Endothelial cell of umbilical vein (primary cell): ENCODE measurements at regions not wholly inside any gene's neighbourhood (a gene's known extent, or its start where the extent isn't known, plus 50 kb on each side); places are given as distances from the start of the nearest gene placed in this dataset.

Experiments
- BruUV-seq: library from RNA; stranded (reverse); fragments of 400-500 nt; replicated peaks from 2 replicates; lab custom pipeline; 2021; lab: Mats Ljungman, UMichigan
- CTCF ChIA-PET: fragments of 300-600, 350-600 bp; sonication (Branson Sonifier 250); formaldehyde crosslinking; loops from one replicate; lab custom pipeline; 2021; ENCODE audit warnings: antibody characterized with exemption, inconsistent platforms; lab: Charles Lee
- POLR2A ChIA-PET: fragments of 300-600, 350-600 bp; sonication (Branson Sonifier 250); formaldehyde crosslinking; loops from one replicate; lab custom pipeline; 2021; ENCODE audit warnings: antibody characterized with exemption, inconsistent platforms; lab: Charles Lee
- DNase-seq: peaks from one replicate; pipeline ENCODE4 v3.0.0-alpha.2; 2011; ENCODE audit warnings: low read depth, low spot score
- FAIRE-seq: peaks from 2 replicates; lab custom pipeline; 2011; peaks lifted over from hg19 to GRCh38; lab: Jason Lieb, UNC
- H2AFZ ChIP-seq: 2 replicates; pipeline ENCODE4 v1.6.0; 2012; ENCODE audit warnings: low read depth, low read length, control low read depth, inconsistent platforms
- H3K27ac ChIP-seq: 2 replicates; pipeline ENCODE4 v1.5.1; 2011; ENCODE audit warnings: low read depth, mild to moderate bottlenecking, control low read depth, low read length, moderate library complexity; ENCODE audit not compliant: insufficient read depth
- H3K27me3 ChIP-seq, 2 experiments: 2 replicates each; pipeline versions ENCODE4 v1.6.0 to v1.6.1; 2011; ENCODE audit warnings: low read length in 2 of 2, mixed read lengths in 1 of 2; ENCODE audit not compliant: control insufficient read depth in 2 of 2, insufficient read depth in 2 of 2
- H3K36me3 ChIP-seq, 2 experiments: 2 replicates in 1 of 2; 3 replicates in 1 of 2; pipeline ENCODE4 v1.5.1; 2011; ENCODE audit warnings: low read length in 2 of 2, mild to moderate bottlenecking in 1 of 2, moderate library complexity in 1 of 2; ENCODE audit not compliant: control insufficient read depth in 2 of 2, insufficient read depth in 2 of 2; ENCODE audit errors: extremely low read depth in 1 of 2
- H3K4me1 ChIP-seq: 3 replicates; pipeline ENCODE4 v1.5.1; 2011; ENCODE audit warnings: mild to moderate bottlenecking, low read length; ENCODE audit not compliant: control insufficient read depth, insufficient read depth; ENCODE audit errors: extremely low read depth
- H3K4me2 ChIP-seq: 2 replicates; pipeline ENCODE4 v1.6.1; 2011; ENCODE audit warnings: low read length, control low read depth, mixed read lengths; ENCODE audit not compliant: insufficient read depth
- H3K4me3 ChIP-seq, 3 experiments: fragments of 200-600 bp in 1 of 3; sonication (generic), shearing (Covaris generic) in 1 of 3; replicated peaks in 1 of 3; 2 replicates each; pipeline ENCODE4 v1.5.1; 2011 to 2016; ENCODE audit warnings: control low read depth in 3 of 3, low read length in 3 of 3, mild to moderate bottlenecking in 2 of 3, inconsistent platforms in 1 of 3, low read depth in 1 of 3, moderate library complexity in 1 of 3; ENCODE audit not compliant: insufficient read depth in 1 of 3
- H3K79me2 ChIP-seq: 2 replicates; pipeline ENCODE4 v1.6.0; 2012; ENCODE audit warnings: low read length, inconsistent platforms; ENCODE audit not compliant: control insufficient read depth, insufficient read depth
- H3K9ac ChIP-seq: replicated peaks from 2 replicates; pipeline ENCODE3; 2011; ENCODE audit warnings: low read length, control low read depth; ENCODE audit not compliant: insufficient read depth; ENCODE audit errors: extremely low read depth
- H3K9me1 ChIP-seq: replicated peaks from 3 replicates; pipeline ENCODE4 v1.6.0; 2011; ENCODE audit warnings: mild to moderate bottlenecking, low read length; ENCODE audit not compliant: control insufficient read depth, insufficient read depth; ENCODE audit errors: extremely low read depth
- H3K9me3 ChIP-seq: replicated peaks from 2 replicates; pipeline ENCODE4 v1.5.1; 2012; ENCODE audit warnings: low read length, inconsistent platforms; ENCODE audit not compliant: control insufficient read depth, insufficient read depth
- H4K20me1 ChIP-seq: replicated peaks from 2 replicates; pipeline ENCODE3; 2011; ENCODE audit warnings: mild to moderate bottlenecking, low read length; ENCODE audit not compliant: control insufficient read depth, insufficient read depth; ENCODE audit errors: extremely low read depth
- CTCF ChIP-seq, 2 donors: IDR thresholded peaks; 1 replicate in 1 of 2; 2 replicates in 1 of 2; pipeline ENCODE4 v1.5.1; 2011; ENCODE audit warnings: low read length in 2 of 2, mild to moderate bottlenecking in 2 of 2, moderate library complexity in 2 of 2, control low read depth in 1 of 2, inconsistent platforms in 1 of 2, low read depth in 1 of 2; ENCODE audit not compliant: insufficient read depth in 1 of 2; ENCODE audit errors: extremely low read depth in 1 of 2
- EZH2 ChIP-seq: IDR thresholded peaks from 2 replicates; pipeline ENCODE4 v1.6.1; 2012; ENCODE audit warnings: borderline replicate concordance, low read depth, mild to moderate bottlenecking, moderate library complexity, low read length, inconsistent platforms; ENCODE audit not compliant: severe bottlenecking
- FOS ChIP-seq: IDR thresholded peaks from 2 replicates; pipeline ENCODE4 v1.6.1; 2011; ENCODE audit warnings: mild to moderate bottlenecking, low read length, moderate library complexity, borderline replicate concordance; ENCODE audit not compliant: insufficient read depth
- GATA2 ChIP-seq: IDR thresholded peaks from 2 replicates; pipeline ENCODE4 v1.7.0; 2011; ENCODE audit warnings: low read depth, mild to moderate bottlenecking, moderate library complexity, mixed read lengths, low read length; ENCODE audit not compliant: insufficient read length, insufficient read depth
- JUN ChIP-seq: IDR thresholded peaks from 2 replicates; pipeline ENCODE4 v1.6.1; 2011; ENCODE audit warnings: borderline replicate concordance, low read depth; ENCODE audit not compliant: insufficient read length, insufficient read depth
- MAX ChIP-seq: IDR thresholded peaks from 2 replicates; pipeline ENCODE4 v1.6.1; 2011; ENCODE audit not compliant: insufficient read depth, insufficient read length
- MYC ChIP-seq: IDR thresholded peaks from one replicate; pipeline ENCODE4 v1.6.1; 2011; ENCODE audit warnings: mild to moderate bottlenecking, low read depth, low read length
- POLR2A ChIP-seq: IDR thresholded peaks from 2 replicates; pipeline ENCODE4 v1.6.1; 2012; ENCODE audit warnings: low read depth, mild to moderate bottlenecking, control low read depth, low read length
- POLR2AphosphoS5 ChIP-seq: IDR thresholded peaks from 2 replicates; pipeline ENCODE4 v1.6.1; 2012; ENCODE audit warnings: low read depth, mild to moderate bottlenecking, control low read depth, low read length, moderate library complexity; ENCODE audit not compliant: insufficient read depth
- dilution Hi-C: fragments of 300-500 bp; cut with MboI; formaldehyde crosslinking; loops from one replicate; pipeline ENCODE4 v1.15.0; 2019; ENCODE audit warnings: low sequenced_read_pairs; ENCODE audit not compliant: extremely low pct_ligation_motif_present
- intact Hi-C: fragments of 100-400 bp; cut with micrococcal nuclease; formaldehyde crosslinking; loops from one replicate; pipeline ENCODE4 v1.10.0; 2022

- TF ChIP-seq JUN (no peak), CTCF (IDR thresholded peaks at IDR 0.05; ENCODE audit: extremely low read depth in 1 of 2, insufficient read depth in 1 of 2, low read depth in 1 of 2, low read length in 2 of 2) (no peak), POLR2A (no peak), EZH2 (no peak), MAX (no peak), GATA2 (no peak), MYC (no peak), POLR2AphosphoS5 (no peak), FOS (no peak)
- Histone ChIP-seq H2AFZ (no peak overlapping the region), H4K20me1 (no peaks in the 10 kb centered on the region), H3K27me3 (peaks cover 0 to 3% of the 10 kb centered on the region in 2 experiments), H3K9me3 (no peaks in the 10 kb centered on the region), H3K9ac (no peak overlapping the region), H3K36me3 (no peaks in the 10 kb centered on the region), H3K4me2 (no peak overlapping the region), H3K4me1 (no peaks in the 10 kb centered on the region), H3K9me1 (no peaks in the 10 kb centered on the region), H3K27ac (no peak overlapping the region), H3K4me3 (no peak overlapping the region), H3K79me2 (no peaks in the 10 kb centered on the region)
- no peak for FAIRE-seq
- intact Hi-C loops: no loop called here
- ChIA-PET POLR2A (no interaction called here), CTCF (no interaction called here)
- BruUV-seq: no TSS peak
- dilution Hi-C loops: no loop called here
- no peak for DNase-seq
These were observed 95.9 kb upstream of the CXCR4 start for GRCh38 chr2:136213836-136214235.
